NCI-H146 treated with DMSO at 0.1 percent for 48 hours (cell line): ENCODE measurements at regions not wholly inside any gene's neighbourhood (a gene's known extent, or its start where the extent isn't known, plus 50 kb on each side); places are given as distances from the start of the nearest gene placed in this dataset.

Experiments
- DNase-seq: peaks from one replicate; lab custom pipeline; 2025; ENCODE audit not compliant: unreplicated experiment; lab: John Stamatoyannopoulos, UW

DNA sequence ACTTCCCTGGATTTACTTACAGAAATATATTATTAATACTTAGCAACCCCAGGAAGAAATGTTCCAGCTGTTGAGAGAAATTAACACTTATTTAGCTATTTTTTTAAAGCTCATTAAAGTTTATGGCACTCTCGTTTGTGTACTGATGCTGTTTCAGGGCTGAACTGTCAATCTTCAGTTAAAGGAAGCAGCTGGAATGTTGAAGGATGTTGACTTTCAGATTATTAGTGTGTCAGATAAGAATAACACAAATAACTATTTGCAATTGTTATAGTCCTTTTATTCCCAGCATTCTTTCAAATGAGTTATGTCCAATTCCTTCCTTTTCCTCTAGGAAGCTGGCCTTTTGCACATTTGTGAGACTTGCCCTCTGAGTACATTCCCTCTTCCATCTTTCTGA, 278.2 kb upstream of the RAG2 start:
- DNase-seq = no peak

GRCh38 chr11:36874291-36874690, 276.3 kb upstream of the RAG2 start:
- no peak for DNase-seq

DNA sequence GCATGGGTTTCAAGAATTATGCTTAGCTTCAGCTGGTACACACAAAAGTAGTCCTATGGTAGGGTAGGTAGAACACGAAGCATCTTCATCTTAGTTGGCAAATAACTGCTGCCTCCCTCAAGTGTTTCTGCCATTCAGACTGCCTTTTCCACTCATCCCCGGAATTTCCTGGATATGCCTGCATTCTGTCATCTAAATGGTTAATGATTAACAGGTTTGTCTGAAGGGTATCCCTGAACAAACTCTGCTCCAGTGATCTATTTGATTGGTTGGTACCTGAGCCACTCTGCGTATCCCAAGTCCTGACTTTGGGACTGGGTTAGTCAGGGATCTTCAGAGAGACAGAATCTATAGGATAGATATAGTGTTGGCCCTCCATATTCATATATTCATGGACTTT, 272.3 kb upstream of the RAG2 start:
- no peak for DNase-seq

- no peak for DNase-seq
These were observed 270.3 kb upstream of the RAG2 start for GRCh38 chr11:36868380-36868779.

DNA sequence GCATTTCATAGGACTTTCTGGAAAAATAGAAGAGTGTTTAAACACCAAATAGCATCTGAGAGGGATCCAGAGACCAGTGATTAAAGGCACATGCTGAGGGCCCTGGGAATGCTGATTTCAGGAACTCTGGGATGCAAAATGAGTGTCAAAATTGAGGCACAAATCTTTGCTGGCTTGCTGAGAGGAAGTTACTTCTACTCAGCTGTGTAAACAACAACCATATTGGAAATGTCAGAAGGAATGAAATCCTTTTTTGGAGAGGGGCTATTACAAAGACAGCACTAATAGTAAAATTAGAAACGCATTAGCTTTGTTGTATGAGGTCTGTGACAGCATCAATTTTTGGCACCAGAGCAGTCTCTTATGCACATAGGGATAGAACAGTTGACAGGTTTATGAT, 267.8 kb upstream of the RAG2 start:
- no peak for DNase-seq

DNA sequence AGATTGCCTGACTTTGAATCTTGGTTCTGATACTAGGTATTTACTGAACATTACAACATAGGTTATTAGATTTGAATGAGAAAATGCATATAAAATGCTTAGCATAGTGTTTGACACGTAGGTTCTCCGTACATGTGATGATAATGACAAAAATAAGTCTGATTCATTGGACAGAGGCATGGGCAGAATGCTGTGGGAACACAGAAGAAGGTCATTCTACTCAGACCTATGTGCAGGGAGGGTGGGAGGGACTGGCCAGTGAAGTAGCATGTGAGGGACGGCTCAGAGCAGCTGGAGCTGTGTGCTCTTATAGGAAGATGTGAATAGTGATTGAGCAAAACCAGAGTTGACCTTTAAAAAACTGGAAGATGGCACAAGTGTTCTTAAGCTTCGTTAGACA, 256.8 kb upstream of the RAG2 start:
- no peak for DNase-seq

DNA sequence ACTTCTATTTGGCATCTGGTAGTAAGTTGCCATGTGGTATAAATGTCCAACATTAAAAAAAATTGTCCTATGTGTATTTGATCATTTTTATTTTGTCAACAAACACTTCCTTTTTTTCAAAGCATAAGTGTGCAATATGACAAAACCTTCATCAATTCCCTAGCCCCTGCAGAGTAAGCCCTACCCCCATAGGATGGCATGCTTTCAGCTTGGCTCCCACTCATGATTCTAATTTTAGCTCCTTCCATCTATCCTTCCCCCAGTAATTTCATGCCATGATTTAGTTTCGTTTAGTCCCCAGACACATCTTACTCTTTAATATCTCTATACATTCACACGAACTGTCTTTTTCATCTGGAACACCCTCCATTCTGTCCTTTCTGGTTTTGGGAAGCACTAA, 250.6 kb upstream of the RAG2 start:
- no peak for DNase-seq

- no peak for DNase-seq
These were observed 242.3 kb upstream of the RAG2 start for GRCh38 chr11:36840378-36840777.

DNA sequence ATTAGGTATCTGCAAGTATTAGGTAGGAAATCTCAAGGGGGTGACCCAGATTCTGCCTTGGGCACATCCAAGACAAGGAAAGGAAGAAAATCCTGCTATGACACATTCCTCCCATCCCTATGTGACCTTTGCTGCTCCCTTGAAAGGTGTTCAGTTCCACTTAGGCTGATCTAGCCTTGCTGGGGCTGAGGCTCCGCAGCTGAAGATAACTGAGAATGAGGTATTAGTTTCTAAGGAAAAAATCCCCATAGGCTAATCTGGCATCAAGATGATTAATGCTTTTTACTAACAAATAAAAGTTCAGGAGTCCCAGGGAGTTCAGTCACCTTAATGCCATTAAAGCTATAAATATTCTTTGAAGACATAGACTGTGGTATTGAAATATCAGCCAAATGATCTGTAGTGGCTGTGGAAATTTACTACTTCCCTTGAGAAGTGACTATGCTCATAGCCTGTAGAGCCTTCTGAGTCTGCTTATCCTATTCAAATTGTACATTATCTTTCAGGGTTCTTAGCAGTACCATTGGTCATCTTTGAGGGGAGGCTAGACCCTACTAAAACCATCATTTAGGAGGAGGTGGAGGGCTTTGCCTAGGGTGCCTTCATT, 239.9 kb upstream of the RAG2 start:
- no peak for DNase-seq

- no peak for DNase-seq
These were observed 227.2 kb upstream of the RAG2 start for GRCh38 chr11:36825251-36825650.

- no peak for DNase-seq
These were observed 226.3 kb upstream of the RAG2 start for GRCh38 chr11:36824349-36824748.

- DNase-seq = no peak
These were observed 224.8 kb upstream of the RAG2 start for GRCh38 chr11:36822829-36823228.

GRCh38 chr11:36818410-36818809, 220.4 kb upstream of the RAG2 start:
- DNase-seq = no peak

GRCh38 chr11:36817336-36817965, 219.4 kb upstream of the RAG2 start:
- no peak for DNase-seq

DNA sequence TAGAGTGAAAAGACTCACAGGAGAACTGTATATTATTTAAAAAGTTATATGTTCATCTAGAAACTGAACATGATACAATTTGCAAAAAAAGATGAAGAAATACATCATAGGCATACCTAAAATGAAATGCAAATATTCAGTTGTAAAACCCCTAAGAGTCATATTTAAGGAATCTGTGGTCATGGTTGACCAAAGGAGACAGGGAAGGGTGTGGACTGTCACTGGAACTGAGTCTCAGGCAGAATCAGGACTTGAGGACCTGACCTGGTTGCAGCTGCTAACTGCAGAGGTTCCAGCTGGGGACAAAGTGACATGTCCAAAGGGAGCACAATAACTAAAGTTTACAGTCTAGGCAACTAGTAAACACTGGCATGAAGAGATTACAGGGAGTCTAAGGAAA, 211.3 kb upstream of the RAG2 start:
- no peak for DNase-seq

GRCh38 chr11:36807871-36808270, 209.8 kb upstream of the RAG2 start:
- no peak for DNase-seq

- DNase-seq = no peak
These were observed 205.0 kb upstream of the RAG2 start for GRCh38 chr11:36803084-36803483.

DNA sequence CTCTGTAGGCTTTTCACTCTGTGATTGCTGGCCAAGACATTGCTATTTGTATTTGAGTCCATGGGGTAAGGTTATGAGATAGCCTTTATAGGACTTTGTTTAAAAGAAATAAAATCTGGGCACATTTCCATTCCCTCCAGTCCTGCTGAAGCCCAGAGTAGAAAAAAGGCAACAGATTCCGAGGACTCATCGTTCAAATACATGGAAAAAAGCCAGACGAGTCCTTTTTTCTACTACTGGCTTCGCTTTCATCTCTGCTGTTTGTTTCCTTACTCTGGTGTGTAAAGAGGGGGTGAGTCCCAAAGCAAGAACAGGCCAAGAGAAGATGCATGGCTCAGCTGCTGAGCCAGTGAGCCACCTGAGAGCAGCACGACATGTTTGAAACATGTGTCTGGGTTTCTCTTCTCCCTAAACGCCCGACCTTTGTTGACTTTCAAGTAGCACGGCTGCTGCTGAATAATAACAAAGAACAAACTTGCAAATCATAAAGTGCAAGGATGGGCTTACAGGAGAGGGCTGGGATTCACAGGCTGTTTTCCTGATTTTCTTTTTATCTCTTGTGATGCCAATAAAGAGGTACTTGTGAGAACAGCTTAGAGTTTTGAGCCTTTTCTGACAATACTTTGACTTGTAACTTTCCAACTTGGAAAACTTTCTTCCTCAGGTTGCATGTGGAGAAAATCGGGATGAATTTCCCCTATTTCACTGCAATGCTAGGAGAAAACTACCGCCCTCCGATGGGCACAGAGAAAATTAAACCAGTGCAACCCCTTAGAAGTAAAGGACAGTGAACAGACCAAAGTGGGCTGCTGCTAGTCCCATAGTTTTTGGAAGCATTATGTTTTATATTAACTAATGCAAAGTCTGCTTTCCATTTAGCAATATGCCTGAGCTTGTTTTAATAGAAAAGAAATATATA, 195.2 kb upstream of the RAG2 start:
- no peak for DNase-seq

GRCh38 chr11:36791957-36792356, 193.9 kb upstream of the RAG2 start:
- DNase-seq = no peak

- DNase-seq = no peak
These were observed 192.5 kb upstream of the RAG2 start for GRCh38 chr11:36790526-36790925.

DNA sequence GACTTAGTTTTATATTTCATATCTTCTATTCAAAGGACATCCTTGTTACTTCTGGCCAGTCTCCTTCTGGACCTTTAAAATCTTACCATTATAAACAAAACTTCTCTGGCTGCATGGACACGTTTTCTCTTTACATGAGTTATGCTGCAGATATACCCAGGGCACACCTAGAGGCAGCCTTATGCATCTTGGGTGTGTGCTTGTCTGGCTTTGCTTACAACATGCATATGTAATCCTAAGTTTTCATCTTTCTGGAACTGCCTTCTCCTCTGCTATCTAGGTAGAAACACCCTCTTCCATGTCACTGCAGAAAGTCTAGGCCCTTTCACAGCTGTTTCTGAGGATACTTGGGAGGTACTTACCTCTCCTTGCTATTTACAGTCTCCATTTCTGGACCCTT, 185.8 kb upstream of the RAG2 start:
- no peak for DNase-seq

- DNase-seq = no peak
These were observed 181.8 kb upstream of the RAG2 start for GRCh38 chr11:36779791-36780190.
